ENCODE measurements at regions not wholly inside any gene's neighbourhood (a gene's known extent, or its start where the extent isn't known, plus 50 kb on each side); places are given as distances from the start of the nearest gene placed in this dataset.
"Not testable (repeated sequence)": the region's sequence is repeated elsewhere in the genome, so short reads cannot be mapped to it uniquely, and the experiment has no call there.

DNA sequence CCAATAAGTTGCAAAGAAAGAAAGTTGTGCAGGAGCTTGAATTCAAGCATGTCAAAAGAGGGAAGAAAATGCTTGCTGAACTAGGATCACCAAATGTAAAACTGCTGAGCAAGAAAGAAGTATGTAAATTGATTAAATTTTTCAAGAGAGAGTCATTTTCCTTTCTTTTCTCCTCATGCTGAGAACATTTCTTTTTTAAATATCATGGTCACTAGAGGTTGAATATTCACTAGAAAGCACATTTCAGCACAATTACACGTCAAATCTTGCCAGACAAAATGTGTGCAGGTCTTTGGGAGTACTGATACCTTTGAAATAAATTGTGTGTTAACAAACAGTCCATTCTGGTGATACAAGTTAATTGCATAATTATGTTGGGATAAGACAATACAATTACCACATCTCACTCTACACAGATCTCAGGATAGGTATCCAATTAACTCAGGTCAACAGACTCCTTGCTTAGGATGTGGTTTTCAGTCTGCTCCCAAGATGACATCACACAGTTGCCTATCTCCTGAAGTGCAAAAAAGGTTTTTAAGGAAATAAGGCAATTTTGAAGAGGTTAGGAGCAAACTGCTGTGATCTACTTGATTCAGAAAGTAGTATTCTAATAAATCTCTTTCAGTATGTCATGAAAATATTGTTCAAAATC lies 862.2 kb downstream of the RPS29 start:
- DNase-seq (ENCODE audit: low read depth in 2 of 2): no peak

DNA sequence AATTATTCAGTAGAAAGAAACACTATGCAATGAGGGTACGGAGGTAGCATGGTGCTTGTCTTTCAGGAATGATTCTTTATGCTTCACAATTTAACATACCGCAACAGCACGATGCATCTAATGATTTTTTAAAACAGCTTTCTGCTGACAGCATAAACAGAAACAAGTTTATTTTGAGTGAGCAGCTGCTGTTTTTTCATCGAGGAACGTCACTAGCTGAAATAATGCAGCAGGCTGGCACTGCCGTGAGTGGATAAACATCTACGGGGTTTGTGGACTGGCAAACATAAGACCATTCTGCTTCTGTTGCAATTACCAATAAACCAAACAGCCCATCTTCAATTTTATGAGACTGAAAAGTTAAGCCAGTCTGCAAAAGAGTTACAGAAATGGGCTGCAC lies 871.8 kb downstream of the RPS29 start:
- DNase-seq (ENCODE audit: low read depth in 2 of 2): no peak

DNA sequence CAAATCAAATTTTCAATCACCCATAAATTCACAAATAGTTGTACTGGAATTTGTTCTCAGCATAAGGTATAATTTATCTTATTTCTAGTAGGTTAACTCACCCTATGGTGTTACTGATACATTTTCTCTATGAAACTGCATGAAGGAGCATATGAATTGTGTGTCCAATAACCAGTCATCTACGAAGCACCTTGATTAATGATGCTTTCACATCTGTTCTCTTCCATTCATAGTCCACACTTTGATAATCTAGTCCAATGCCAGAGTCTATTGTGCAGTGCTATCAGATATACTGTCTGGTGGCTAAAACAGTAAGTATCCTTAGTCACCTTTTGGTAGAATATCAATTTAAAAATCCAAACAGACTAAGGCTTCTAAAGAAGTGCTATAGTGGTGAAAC lies 876.0 kb downstream of the RPS29 start:
- DNase-seq (ENCODE audit: low read depth in 2 of 2): no peak

DNA sequence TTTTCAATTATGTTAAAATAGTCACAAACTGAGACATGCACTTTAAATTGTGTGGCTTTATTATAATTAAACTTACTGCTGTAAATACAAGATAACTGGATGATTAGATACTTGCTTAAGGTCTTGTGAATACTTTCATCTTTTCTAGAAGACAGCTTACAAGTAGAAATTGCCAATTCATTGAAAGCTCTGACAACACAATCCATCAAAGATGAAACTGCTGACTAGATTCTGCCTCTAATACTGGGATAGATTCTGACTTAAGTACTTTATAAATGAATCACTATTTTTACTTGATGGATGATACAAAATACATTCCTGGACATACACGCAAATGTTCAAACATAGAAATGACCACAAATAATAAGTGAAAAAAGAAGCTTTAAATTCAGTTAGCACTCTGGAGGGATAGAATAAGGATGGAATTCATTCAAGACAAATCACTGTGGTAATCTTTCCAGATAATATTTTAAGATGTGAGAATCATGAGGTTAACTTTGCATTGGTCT lies 876.8 kb downstream of the RPS29 start:
- DNase-seq (ENCODE audit: low read depth in 2 of 2): no peak

DNA sequence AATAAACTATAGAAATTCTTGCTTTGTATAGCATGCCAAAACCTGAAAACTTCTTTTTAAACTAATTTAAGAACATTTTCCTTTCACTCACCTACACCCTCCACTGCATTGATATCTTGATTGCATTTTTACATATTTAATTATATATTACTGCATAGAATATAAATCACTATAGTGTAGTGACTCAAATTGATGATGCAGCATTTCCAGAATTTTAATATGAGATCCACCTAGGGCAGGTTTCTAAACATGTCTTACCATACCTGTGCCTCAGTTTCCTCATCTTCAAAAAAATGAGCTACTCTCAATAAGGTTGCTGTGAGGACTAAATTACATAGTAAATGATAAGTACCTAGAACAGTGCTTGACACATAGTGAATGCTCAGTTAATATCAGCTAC lies 881.5 kb downstream of the RPS29 start:
- no peak for DNase-seq (ENCODE audit: low read depth in 2 of 2)

DNA sequence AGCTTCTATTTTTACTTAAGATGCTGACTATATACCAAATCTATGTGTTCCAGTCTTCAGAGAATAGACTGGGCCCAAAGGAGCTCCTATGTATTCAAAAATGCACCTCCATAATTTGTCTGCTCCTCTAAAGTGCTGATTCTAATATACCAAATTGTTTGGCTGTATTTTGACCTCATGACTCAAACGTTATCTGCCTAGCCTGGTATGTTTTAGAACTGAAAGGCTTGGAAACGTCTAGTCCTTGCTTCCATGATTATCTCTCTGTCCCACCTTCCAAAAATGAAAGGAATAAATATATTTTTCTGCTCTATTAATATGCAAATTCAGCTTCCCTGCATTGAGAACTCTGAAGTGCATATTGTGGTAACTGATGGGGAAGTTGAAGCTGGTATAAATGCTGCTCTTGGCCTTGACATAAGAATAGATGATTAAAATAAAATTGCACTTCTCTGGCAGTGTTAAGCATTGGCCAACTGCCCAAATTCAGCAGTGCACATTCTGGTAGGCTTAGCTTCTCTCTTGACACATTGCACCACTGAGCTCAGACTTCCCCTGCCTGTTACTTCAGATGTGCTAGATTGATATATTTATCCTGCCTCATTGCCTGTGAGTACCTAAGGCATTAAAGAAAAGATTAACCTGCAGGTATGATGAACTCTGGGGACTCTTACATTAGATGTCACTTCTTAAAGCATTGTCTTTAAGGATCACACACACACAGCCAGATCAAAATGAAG lies 882.3 kb downstream of the RPS29 start:
- DNase-seq (ENCODE audit: low read depth in 2 of 2): no peak

DNA sequence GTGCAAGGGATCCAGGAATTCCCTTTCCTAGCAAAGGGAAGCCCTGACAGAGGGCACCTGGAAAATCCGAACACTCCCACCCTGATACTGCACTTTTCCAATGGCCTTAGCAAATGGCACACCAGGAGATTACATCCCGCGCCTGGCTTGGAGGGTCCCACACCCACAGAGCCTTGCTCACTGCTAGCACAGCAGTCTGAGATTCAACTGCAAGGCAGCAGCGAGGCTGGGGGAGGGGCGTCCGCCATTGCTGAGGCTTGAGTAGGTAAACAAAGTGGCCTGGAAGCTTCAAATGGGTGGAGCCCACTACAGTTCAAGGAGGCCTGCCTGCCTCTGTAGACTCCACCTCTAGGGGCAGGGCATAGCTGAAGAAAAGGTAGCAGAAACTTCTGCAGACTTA lies 888.8 kb downstream of the RPS29 start:
- DNase-seq (ENCODE audit: low read depth in 2 of 2): not testable (repeated sequence)

DNA sequence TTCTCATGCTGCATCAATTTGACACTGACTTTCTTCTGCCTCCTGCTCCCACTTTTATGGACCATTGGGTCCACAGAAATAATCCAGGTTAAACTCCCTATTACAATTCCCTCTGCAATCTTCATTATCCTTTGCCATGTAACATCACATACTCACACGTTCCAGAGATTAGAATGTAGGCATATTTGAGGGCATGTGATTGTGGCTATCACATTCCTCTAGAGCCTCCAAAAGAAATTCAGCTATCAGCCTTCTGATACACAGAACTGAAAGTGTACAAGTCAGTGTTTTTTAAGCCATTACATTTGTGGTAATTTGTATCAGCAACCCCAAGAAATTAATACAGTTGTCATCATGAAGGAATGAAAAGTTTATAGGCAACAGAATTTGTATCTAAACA lies 892.4 kb downstream of the RPS29 start:
- no peak for DNase-seq (ENCODE audit: low read depth in 2 of 2)

DNA sequence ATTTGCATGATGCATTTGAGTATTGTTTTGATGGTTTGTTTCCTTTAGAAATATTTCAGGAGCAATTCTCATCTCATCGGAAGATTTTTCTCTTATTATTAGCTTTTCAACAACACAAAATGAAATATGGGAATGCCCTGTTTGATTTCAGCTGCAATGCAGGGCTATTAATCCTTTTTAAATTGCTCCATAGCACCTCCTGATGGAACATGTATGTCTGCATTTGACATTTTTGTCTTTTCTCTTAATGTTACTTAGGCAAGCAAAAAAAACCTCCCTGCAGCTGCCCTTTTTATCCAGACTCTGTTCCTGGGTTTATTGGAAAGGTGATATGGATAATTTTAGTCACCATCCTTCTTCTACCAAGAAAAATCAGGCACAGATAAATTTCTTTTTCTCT lies 895.8 kb downstream of the RPS29 start:
- DNase-seq (ENCODE audit: low read depth in 2 of 2): no peak

DNA sequence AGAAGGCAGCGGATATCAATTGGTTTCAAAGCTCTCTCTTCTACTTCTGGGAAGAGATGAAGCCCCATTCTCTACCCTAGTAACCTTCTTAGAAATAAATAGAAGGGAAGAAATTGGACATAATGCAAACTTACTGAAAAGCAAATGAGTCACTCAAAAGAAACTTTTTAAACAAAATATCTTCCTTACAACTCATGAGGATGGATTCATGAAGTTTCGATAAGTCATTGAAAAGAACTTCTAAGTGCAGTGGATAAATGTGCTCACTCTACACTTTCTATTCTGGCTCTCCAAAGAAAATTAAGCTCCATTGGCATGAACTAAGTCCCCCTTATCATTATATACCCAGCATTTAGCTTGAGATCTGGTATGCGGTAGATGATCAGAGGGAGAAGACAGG lies 899.5 kb downstream of the RPS29 start:
- DNase-seq (ENCODE audit: low read depth in 2 of 2): no peak

DNA sequence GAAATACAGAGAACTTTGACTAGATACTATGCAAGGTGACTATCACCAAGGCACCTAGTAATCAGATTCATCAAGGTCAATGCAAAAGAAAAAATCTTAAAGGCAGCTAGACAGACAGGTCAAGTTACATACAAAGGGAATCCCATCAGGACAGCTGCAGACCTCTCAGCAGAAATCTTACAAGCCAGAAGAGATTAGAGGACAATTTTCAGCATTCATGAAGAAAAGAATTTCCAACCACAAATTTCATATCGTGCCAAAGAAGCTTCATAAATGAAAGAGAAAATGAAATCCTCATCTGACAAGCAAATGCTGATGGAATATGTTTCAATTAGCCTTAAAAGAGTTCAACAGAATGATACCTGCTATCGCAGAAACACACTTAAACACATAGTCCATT lies 913.7 kb downstream of the RPS29 start:
- DNase-seq (ENCODE audit: low read depth in 2 of 2): no peak

DNA sequence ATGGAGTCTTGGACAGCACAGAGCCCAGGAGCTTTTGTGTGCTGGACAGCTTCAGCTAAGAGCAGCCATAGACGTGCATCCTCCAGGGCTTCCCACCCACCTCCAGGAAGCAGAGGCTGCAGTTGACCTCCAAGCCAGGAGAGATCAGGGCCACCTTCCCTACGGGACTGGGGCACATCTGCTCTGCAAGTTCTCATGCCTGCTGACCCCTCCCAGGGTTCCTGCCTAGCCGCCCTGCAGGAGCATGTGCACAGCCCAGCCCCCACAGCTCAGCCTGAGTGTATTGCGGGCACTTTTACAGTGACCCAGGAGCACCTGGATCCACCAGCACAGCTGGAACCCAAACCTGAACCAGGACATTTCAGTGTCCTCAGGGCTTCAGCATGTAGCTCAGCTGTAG lies 915.2 kb downstream of the RPS29 start:
- no peak for DNase-seq (ENCODE audit: low read depth in 2 of 2)

DNA sequence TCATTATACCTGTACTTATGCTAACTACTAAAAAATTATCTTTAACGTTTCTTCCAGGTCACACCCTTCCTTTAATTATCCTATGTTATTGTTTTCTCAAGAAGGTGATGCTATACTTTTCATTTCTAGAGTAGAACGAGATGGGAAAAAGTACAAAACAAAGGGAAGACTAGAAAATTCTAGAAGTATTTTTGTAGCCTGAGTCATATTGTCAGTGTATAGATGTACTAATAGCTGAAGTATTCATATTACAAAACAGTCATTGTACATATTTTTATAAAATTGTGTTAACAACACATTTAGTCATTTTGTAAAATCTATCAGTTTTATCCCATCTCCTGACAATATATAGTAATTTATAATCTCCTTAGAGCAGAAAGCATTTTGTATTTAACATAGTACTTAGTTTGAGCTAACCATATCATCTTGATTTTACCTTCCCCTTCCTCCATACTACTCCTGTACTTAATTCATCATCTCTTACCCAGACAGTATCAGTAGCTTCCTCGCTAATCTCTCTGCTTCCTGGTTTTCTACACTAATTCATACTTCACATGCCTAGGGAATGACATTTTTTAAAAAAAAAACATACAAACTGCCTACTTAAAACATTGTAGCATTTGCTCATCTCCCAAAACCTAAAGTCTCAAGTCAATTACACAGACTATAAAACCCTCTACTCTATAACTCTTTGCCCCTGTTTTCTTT lies 920.9 kb downstream of the RPS29 start:
- no peak for DNase-seq (ENCODE audit: low read depth in 2 of 2)

DNA sequence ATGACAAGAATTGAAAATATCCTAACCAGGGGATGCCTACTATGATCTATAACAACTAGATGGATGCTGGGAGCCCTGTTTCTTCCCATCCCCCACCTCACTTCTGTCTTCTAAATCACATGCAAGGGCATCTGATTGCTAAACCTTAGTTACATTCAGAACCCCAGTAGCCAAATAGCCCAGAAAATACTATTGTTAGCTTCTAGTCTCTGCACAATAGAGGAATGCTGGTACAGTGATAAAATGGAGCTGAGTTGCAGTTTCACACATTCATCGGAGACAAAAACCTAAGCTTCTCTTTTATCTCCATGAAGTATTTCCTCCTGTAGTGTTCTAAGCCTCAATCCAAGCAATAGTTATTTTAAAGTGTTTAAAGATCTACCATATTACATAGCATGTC lies 942.9 kb downstream of the RPS29 start:
- no peak for DNase-seq (ENCODE audit: low read depth in 2 of 2)

DNA sequence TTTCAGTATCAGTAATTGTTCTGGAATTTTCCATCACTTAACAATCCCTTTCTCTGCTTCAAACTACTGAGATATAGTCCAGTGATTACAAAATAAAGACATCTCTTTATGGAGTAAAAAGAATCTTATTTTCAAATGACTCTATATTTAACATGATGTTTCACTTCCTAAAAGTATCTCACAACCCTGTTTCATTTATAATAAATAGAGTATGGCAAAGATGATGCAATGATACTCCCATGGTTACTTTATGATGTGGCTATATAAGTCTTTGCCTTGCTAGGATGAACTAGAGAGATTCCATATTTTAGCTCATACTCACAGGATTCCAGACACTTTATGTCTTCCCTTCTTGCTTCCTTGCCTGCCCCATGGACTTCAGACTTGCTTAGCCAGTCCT lies 953.5 kb upstream of the MDGA2 start:
- no peak for DNase-seq (ENCODE audit: low read depth in 2 of 2)

DNA sequence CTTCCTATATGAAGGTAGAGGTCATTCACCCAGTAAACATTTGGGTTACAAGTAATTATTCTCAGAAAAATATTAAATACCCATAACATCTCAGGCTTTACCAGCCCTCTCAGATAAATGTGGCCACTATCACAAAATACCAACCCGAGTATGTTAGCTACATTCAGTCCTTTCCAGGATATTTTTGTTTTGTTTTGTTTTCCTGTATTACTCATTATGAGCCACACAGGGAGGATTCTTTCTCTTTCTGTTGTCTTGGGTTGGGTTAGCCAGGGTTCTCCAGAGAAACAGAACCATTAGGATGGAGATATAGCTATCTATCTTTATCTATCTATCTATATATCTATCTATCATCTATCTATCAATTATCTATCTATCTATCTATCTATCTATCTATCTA lies 947.6 kb upstream of the MDGA2 start:
- DNase-seq (ENCODE audit: low read depth in 2 of 2): no peak

DNA sequence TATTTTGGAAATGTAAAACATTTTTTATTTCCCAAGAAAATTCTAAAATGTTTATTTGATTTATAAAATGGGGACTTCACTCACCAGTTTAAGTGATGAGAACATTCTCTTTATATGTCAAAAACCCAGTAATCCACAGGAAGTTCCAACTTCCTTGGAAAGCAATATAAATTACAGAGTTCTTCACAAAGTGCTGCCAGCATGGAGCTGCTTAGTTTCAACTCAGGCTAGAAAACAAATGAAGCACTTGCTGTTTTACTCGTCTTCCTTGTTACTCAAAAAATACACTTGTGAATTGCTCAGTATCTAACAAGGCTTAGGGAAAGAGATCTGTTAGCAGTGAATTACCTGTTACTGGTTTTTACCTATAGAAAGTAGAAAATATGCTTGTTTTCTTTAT lies 942.7 kb upstream of the MDGA2 start:
- no peak for DNase-seq (ENCODE audit: low read depth in 2 of 2)

DNA sequence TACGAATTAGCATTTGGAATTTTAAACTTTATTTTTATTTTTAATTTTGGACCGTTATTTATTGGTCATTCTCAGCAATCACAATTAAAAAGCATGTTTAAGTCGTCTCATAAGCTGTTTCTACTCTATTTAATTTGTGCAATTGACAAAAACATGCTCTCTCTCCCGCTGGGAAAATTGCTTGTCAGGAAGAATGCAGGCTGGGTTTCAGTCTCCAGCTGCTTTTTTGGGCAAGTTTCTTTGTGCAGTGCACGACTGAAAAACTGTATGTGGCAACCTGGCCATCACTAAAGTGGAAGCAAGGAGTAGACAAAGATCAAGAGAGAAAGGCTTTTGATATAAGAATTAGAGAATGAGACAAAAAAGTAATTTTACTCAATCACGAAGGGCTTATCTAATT lies 941.5 kb upstream of the MDGA2 start:
- DNase-seq (ENCODE audit: low read depth in 2 of 2): no peak

DNA sequence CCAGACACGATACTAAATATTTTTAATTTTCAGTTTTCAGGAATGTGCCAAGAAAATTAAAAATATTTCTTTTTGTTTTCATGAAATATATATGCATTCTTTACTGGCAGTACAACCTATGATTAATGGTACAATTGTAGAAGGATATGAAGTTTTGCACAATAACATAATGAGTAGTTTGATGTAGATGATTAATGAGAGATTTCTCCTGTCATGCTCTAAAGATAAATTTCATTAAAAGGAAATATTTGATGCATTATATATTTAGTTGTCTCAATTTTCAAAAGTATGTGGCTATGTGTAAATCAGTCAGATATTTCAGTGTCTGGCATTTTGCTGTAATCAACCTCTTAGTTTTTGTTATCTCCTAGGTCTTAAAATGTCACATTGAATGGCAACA lies 940.2 kb upstream of the MDGA2 start:
- DNase-seq (ENCODE audit: low read depth in 2 of 2): no peak

DNA sequence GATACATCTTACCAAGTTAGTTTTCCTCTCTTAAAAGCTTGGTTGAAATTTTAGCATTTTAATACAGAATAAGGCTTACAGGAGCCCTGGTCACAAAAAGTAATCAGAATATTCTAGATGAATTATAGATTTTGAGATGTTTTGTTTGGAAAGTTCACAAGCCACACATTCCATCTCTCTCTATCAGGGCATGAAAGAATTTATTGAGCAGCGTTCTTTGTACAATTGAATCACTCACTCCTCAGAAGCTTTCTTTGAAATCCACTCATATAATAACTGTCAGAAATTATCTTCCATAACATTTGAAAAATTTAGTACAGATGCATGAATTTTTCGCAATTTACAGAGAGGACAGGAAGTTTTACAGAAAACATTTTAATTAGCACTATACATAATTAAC lies 938.6 kb upstream of the MDGA2 start:
- no peak for DNase-seq (ENCODE audit: low read depth in 2 of 2)

DNA sequence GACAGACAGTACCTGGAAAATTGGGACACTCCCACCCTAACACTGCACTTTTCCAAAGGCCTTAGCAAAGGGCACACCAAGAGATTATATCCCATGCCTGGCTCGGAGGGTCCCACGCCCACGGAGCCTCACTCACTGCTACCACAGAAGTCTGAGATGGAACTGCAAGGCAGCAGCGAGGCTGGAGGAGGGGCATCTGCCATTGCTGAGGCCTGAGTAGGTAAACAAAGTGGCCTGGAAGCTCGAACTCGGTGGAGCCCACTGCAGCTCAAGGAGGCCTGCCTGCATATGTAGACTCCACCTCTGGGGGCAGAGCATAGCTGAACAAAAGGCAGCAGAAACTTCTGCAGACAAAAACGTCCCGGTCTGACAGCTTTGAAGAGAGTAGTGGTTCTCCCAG lies 931.6 kb upstream of the MDGA2 start:
- DNase-seq (ENCODE audit: low read depth in 2 of 2): not testable (repeated sequence)

DNA sequence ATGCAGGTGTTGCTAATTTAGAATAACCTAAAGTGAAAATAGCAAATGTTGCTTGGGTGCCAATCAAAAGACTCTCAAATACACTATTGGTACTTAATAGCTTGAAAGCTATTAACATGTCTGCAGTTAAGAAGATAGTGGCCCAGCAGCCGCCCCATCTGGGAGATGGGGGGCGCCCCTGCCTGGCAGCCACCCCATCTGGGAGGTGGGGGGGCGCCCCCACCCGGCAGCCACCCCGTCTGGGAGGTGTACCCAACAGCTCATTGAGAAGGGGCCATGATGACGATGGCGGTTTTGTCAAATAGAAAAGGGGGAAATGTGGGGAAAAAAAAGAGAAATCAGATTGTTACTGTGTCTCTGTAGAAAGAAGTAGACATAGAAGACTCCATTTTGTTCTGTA lies 923.1 kb upstream of the MDGA2 start:
- DNase-seq (ENCODE audit: low read depth in 2 of 2): no peak

DNA sequence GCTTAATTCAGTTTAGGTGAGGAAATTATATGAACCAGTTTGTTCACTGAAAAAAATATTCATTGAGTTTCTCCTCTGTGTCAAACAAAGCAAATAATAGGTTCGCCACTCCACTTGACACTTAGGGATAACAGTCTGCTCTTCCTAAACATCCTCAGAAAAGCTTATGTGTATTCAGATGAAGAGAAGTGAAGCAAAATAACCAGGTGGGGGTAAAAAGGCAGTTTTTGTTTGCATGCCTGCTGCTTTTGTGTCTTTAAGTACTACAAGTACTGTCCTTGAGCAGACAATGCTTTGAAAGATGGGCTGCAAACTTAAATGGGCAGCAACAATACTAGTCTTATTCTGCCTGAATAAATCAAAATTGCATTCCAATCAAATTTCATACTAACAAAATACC lies 910.7 kb upstream of the MDGA2 start:
- no peak for DNase-seq (ENCODE audit: low read depth in 2 of 2)
